ENCODE measurements at regions not wholly inside any gene's neighbourhood (a gene's known extent, or its start where the extent isn't known, plus 50 kb on each side); places are given as distances from the start of the nearest gene placed in this dataset.
A peak's percentile ranks its signal among the peaks of the same experiment; 100 is the strongest.

DNA sequence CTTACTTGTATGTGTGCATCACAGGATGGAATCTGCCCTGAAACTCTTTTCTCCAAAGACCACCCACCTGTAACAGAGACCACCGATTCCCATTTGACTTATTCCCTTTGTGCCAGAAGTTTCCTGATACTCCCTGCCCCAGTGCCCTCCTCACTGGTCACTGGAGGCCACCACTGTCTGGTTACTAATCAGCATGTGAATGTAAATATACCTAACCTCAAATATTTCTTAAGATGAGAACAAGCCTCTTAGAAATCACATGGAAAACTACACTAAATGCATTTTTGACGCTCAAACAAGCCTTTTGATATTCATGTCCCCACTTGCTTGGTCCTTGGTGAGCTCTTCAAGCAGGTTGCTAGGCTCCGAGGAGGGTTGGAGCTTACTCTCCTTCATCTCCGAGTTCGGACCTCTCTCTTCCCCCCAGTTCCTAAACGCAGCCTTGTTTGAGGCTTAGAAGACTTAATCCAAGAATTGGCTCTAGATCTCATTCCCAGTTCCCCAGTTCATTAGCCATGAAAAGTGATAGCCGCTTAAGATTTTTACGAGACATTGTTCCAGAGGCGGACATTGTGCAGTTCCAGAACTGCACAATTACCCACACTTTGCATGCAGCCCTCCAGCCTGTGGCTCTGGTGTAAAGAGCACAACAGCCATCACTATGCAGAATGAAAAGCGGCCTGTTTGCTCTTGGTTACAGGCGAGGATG is 579.2 kb upstream of the PSMD7 start:
- FAIRE-seq (no peak), DNase-seq (ENCODE audit: insufficient read length, low spot score) (no peak)

DNA sequence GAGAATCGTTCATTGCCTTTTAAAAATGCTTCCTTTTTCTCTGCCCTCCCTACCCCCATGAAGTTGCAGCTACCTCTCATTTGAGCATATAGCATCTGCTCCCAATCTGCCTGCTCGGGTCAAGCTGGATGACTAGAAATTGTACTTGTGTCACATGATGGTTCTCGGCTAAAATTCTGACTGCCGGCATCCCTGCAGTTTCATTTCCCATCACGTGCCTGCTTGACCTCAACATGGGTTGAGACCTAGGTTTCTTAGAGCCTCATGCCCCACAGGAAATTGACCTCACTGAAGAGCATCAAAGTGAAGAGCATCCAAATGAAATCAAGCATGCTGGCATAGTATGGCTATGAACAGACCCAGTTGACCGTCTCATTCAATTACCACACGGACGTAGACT is 581.6 kb upstream of the PSMD7 start:
- no peak for DNase-seq (ENCODE audit: insufficient read length, low spot score)
- FAIRE-seq: no peak

DNA sequence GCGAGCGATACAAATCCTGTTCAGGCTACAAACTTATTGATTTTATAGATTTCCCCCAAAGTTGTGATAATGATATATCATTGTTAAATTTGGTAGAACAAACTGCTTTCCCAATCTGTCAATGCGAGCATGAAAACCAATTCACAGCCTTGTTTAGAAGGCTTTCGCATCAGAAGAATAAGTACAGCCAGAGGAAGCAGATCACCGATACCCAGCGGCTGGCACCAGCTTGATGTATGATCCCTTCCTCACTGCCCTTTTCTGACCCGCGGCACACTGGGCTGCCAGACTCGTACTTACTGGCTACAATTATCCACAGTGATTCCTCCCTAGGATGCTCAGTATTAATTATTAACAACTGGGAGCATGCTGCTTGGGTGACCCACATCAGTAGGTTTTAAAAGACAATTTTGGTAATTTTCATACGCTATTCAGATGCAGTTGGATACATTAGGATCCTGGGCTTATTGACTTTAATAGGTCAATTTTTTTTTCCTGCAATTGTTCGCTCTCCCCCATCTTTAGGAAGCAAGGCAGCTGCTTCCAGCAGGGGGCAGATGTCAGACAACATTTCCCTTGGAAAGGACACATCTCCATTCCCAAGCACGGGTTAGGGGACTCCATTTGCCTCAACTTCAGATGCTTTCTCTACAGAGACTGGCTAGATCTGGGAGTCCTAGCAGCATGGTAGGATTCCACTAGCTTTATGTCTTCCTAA is 582.7 kb upstream of the PSMD7 start:
- FAIRE-seq (no peak), DNase-seq (ENCODE audit: insufficient read length, low spot score) (peak; percentile 10)

DNA sequence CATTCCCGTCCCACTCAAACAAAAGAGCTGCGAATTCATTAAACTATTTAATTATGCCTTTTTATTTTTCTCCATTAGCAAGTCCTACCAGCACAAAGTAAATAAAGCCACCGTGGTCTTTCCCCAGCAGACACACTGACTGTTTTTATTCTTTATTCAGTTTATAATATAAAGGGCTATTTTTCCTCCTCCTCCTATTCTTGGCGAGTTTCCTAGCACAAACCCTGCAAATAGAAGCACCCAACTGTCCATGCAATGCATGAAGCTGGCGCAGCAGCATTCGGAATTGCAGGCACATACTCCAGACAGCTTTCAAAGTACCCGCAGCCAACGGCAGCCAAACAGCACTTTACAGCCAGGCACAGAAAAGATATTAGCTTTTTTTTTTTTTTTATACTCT is 583.4 kb upstream of the PSMD7 start:
- no peak for FAIRE-seq

DNA sequence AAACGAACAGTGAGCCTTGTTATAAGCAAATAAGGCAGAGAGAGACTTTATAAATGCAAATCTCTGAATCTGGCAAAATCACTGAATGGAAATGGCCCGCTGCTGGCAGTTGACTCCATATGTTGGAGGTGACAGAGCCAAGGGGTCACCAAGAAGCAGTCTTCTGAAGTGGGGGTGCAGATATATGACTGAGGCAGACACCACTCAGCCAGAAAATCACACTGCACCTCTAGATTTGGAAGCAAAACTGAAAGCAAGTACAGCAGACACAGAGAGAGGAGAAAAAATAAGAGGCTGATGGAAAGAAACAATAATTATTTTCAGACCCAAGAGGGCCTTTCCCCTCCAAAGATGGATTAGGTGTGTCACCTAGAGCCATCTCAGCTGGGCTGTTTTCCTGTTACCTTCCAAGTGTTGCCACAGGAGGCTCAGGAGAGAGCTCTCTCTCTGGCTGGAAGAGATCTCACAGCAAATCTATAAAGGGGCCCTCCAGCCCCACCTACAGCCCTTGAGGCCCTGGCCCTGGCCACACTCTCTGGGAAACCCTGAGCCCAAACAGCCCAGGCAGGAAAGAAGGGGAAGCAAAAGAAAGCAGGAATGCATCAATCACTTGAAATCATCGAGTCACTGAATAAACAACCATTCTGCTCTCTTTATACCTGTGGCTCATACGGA is 585.1 kb upstream of the PSMD7 start:
- DNase-seq (ENCODE audit: insufficient read length, low spot score) (no peak), FAIRE-seq (no peak)

More for the DNA sequence above, 583.4 kb upstream of the PSMD7 start:
- DNase-seq (ENCODE audit: insufficient read length, low spot score): no peak

DNA sequence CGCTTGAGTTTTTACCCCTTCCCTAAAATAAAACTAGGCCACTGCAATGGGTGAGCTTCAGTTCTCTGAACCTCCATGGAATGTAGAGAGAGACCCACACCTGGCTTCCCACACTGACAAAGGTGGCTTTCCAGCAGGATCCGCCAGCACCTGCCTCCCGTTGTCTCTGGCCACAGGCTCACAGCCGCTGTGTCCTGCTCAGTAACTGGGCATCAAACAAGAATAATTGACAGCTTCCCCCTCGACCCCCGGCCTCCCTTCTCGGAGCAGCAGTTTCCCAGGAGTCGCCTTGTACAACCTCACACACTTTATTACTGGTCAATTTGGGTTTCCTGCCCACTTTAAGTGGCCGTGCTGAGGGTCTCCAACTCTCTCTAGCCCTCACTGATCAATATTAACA is 586.1 kb upstream of the PSMD7 start:
- DNase-seq (ENCODE audit: insufficient read length, low spot score) (no peak), FAIRE-seq (no peak)

DNA sequence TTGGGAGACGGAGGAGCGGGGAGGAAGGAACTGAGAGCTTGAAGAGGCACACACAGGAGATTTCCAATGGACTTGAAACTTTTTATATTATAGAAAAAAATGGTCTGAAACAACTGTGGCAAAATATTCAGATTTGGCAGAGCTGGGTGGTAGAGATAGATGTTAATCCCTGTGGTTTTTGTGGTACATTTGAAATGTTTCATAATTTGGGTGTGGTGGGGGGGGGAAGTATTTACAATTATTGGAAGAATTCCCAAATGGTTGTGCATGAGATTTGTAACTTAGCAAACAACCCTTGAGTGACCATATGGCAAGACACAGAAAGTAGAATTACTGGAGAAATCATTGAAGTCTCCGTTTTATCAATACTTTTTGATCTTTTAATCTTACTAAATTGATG is 588.8 kb upstream of the PSMD7 start:
- DNase-seq (ENCODE audit: insufficient read length, low spot score): no peak
- FAIRE-seq: no peak

DNA sequence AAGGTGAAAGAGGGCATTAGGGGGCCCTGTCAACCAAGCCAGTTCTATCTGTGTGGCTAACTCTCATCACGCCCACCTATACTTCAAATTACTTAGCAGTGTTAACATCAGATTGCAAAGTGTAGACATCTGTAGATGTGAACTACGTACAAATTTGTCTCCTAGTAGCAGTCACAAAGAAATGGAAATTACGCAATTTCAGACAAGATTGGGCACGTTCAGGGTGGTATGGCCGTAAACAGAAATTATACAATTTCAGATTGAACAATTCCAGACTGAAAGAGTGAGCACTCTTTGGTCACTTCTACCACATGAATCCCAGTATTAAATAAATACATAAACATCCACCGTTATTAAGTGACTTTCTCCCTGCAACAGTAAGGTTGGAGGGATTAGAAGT is 592.7 kb upstream of the PSMD7 start:
- no peak for FAIRE-seq

DNA sequence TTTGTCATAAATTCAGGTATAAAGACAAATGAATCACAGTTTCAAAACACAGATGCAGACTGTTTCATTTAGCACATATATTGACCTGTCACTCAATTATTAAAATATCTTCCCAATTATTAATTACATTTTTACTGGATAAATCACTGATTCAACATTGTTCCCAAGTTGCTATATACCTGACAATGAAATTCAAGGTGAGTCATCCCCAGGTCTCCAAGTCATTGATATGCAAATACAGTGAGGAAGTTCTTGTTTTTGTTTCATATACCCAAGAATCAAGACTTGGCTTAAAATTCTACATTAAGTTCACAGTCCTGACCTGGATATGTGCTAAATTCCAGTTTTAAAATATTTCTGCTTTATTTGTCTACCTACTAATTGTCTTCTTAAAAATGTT is 599.3 kb upstream of the PSMD7 start:
- FAIRE-seq (no peak), DNase-seq (ENCODE audit: insufficient read length, low spot score) (no peak)

More for the DNA sequence above, 592.7 kb upstream of the PSMD7 start:
- no peak for DNase-seq (ENCODE audit: insufficient read length, low spot score)

DNA sequence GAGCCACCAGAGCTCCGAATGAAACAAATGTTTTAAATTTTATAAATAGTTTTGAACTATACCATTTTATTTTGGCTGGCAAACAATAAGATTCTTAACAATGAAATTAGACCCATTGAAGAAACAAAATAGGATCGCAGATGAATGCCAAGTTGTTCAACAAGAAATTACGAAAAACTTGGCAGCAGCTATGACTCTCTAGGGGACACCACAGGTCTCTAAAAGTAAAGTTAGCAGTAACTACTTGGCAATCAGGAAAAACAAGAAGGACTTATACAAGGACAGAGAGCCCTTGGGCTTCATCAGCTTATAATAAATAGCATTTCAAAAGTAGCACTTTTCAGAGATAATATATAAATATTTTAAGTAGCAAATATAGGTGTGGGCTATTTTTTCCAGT is 603.8 kb upstream of the PSMD7 start:
- DNase-seq (ENCODE audit: insufficient read length, low spot score) (no peak), FAIRE-seq (no peak)

DNA sequence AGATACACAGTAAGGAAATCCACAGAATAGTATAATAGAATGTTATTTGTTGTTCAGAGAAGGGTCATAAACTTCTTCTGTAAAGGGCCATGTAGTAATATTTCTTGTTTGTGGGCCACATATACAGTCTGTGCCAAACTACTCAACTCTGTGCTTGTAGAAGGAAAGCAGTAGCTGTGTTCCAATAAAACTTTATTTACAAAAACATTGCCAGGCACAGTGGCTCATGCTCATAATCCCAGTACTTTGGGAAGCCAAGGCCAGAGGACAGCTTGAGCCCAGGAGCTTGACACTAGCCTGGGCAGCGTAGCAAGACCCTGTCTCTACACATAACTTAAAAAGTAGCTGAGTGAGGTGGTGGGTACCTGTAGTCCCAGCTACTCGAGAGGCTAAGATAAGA is 612.8 kb upstream of the PSMD7 start:
- DNase-seq (ENCODE audit: insufficient read length, low spot score) (no peak), FAIRE-seq (no peak)

DNA sequence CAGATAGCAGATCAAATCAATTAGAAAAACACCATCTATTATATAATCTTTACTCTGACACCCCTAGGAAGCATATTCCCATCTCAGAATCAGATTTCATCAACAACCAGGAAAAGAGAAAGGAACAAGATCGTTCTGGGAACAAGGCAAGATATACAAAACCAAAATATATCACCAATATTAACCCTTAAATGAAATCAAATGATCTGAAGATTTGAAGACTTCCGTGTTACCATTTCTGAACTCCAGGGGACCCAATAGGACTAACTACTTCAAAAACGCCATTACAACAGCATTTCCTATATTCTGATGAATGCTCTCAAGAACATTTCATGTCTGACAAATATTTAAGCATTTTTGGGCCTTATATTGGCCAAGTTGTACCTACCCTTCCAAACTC is 624.2 kb upstream of the ZFHX3 start:
- no peak for FAIRE-seq
- no peak for DNase-seq (ENCODE audit: insufficient read length, low spot score)

DNA sequence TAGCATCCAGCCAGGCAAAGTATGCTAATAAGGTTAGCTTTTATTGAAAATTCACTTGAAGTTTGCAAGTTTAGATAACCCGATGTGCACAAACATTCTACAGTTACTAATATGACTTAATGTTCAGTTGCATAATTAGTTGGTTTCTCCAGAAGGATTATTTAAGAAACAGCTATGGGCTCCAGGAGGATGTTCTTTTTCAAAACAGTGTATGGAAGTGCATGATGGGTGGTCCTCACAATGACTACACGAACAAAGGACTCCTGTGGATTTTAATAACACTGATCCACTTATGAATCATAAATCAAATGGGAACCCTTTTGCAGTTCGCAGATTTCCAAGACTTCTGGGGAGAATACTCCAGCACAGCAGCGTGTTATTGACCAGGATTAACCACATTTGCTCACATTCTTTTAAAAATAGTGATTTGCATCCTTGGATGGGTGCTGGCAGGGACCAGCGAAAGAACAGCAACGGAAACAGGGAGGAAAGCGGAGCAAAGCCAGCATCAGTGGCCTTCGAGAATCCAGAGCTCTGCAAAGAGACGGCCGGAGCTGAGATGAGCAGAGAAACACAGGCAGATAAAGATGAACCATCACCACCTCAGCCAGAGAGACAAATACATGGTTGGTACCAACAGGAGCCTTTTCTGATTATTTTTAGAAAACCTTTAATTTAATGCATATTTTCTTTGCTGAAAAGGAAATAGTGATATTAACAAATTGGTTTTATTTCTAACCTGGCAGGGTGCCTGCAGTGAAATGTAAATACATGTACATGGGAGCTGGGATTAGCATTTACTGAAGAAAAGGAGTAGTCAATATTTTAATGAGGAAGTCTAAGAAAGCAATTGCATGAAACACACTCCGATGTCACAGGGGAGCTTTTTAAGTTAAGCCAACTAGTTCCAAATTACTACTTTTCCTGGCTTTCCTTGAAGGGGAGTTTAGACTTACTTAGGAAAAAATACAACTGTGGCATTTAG is 623.2 kb upstream of the ZFHX3 start:
- DNase-seq (ENCODE audit: insufficient read length, low spot score) (no peak), FAIRE-seq (no peak)

DNA sequence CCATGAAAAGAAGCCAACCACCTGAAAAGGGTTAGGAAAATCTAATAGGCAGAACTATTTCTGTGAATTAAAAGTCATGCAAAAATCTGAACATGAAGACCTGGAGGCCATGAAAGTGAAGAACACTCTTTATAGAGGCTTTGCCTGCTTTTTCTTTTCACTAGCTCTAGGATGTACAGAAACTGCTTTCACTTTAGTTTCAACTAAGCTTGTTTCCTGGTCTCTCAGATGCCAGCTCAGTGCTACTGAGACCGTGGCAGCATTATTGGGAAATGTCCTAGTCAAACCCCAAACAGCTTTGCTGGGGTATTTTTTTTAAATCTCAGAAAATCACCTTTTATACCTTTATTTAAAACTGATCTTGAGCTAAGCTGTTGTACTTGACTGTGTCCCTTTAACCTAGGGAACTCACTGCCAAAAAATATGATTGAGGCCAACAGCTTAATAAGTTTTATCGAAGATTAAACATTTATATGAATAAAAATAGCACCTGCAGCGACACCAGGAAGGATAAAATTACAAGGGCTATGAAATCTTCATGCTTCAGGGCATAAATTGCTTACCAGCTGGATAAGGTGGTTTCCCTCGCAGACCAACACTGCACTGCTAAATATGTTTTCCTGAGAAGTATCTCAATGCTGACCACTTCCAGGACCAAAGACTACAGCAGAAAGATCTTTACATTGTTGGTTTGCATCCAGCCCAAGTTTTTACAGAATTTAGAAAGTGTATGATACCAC is 621.8 kb upstream of the ZFHX3 start:
- no peak for DNase-seq (ENCODE audit: insufficient read length, low spot score)
- no peak for FAIRE-seq

DNA sequence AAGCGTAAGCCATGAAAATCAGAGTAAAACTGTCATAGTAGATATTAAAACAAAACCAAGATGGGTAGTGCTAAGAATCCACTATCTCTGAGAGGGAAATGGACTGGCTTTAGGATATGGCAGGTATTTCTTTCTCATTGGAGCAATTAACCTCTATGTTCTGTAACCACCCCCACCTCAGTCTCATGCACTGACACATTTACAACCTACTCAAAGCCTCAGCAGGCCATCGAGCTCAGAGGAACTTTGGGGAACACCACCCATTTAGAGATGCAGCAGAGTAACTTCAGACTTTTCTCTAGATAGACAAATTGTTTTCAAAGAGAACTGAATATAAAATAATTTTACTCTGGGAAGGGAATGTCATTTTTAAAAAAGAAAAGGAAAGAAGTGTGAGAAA is 615.8 kb upstream of the ZFHX3 start:
- no peak for FAIRE-seq
- no peak for DNase-seq (ENCODE audit: insufficient read length, low spot score)

DNA sequence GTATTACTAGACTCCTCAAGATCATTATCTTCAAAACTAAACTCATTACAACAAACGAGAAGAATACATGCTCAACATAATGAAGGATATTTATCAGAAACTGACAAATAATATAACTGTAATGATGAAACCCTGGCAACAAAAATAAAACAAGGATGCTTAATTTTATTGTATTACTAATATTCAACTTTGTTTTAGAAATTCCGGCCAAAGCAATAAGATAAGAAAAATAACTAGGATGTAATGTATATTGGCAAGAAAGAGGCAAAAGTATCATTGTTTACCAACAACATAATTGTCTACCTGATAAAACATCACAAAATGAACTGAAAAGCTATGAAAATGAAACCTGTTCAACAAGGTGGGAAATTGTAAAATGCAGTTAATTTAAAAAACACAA is 588.3 kb upstream of the ZFHX3 start:
- FAIRE-seq: no peak
- no peak for DNase-seq (ENCODE audit: insufficient read length, low spot score)

DNA sequence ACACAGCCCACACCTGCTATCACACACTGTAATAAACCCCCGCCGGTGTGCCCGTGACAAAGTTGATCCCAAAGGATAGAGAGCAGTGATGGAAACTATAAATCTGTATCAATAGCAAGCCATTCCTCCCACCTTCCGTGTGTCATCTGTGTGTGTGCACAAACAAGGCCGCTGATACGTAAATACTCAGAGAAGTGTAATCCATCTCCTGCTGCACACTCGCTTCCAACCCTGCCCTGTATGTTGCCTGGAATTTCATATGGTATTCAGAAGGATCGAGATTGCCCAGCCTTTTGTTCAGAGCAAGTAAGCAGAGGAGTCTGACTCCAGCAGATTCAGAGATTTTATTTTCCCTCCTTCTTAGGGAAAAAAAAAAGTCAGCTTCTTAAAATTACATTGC is 581.1 kb upstream of the ZFHX3 start:
- DNase-seq (ENCODE audit: insufficient read length, low spot score) (no peak), FAIRE-seq (peak; percentile 9)

DNA sequence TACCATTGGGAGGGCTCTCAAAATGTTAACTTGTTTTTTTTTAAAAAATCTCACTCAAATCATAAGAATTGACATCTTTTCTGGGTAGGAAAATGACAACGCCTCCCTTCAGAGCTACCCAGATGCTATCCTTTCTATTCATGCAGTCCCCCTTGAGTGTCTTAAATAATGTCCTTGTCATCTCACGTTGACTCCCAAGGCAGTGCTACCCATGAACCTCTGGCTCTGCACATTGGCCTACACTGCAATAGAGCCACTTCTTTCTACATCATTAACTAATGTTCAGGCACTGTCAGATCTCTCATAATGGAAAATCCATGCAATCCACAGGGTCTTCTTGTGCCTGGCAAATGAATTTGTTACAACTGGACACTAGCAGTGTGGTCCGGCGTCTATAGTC is 569.8 kb upstream of the ZFHX3 start:
- no peak for DNase-seq (ENCODE audit: insufficient read length, low spot score)
- peak; percentile 9 for FAIRE-seq

DNA sequence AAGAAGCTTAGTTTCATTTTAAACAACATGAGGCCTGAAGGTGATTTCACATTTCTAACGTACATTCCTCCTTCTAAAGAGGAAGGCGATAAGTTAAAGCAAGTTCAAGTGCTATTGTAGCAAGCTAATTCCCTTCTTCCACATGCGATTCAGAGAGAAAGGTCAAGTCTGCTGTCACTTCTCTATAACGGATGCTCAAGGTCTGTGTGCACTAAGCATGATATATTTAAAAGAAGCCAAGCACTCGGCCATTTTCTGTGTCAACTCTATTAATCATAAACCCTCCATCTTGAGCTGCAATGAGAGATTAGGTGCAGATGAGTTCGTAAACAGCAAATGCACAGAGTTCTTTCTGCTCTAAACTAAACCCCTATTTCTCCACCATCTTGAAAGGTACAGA is 568.8 kb upstream of the ZFHX3 start:
- FAIRE-seq: no peak
- DNase-seq (ENCODE audit: insufficient read length, low spot score): no peak

DNA sequence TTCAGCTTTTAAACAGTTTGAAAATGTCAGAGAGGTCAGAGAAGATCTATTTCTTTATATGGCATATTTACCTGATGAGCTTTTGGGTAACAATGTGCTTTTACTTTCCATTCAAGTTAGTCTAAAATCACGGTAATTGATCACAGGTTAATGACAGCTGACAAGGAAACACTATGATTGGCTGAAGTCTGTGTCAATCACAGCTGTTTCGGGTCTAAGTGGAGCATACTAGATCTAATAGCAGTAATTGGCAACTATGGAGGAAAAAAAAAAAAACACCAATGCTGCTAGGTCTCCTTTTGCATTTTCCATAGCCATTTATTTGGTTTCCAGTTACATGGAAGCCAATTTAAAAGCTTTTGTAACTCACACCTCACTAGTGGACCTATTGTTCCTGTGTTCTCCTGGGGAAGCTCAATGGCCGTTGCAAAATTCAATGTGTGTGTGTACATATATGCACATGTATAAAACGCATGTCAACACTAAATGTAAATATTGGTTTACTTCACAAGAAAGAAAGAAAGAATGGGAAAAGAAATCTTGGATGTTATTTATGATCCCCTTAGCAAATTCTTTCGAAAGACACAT is 568.3 kb upstream of the ZFHX3 start:
- DNase-seq (ENCODE audit: insufficient read length, low spot score): no peak
- FAIRE-seq: no peak
